Stomach (tissue), 8 donors: ENCODE measurements at regions not wholly inside any gene's neighbourhood (a gene's known extent, or its start where the extent isn't known, plus 50 kb on each side); places are given as distances from the start of the nearest gene placed in this dataset.
"Not testable (repeated sequence)": the region's sequence is repeated elsewhere in the genome, so short reads cannot be mapped to it uniquely, and the experiment has no call there.

Experiments used
- DNase-seq, 2 donors: peaks; one replicate each; pipeline versions ENCODE4 v3.0.0 to v3.0.0-alpha.2; 2013 to 2019
- H3K27ac ChIP-seq, 5 donors: fragments of 200-600 bp in 4 of 5; sonication (generic) in 4 of 5; one replicate each; pipeline ENCODE4 v1.5.1; 2013 to 2019; ENCODE audit warnings: mild to moderate bottlenecking in 1 of 5, moderate library complexity in 1 of 5
- H3K27me3 ChIP-seq, 3 donors: fragments of 200-600 bp; sonication (generic); one replicate each; pipeline ENCODE4 v1.5.1; 2017 to 2019; ENCODE audit warnings: mixed run types in 1 of 3
- H3K36me3 ChIP-seq, 4 donors: fragments of 200-600 bp; sonication (generic); 1 replicate in 3 of 4; 2 replicates in 1 of 4; pipeline ENCODE4 v1.5.1; 2016 to 2019
- H3K4me1 ChIP-seq, 4 donors: fragments of 200-600 bp; sonication (generic); one replicate each; pipeline ENCODE4 v1.5.1; 2016 to 2019
- H3K4me3 ChIP-seq, 4 donors: fragments of 200-600 bp; sonication (generic) in 3 of 4; one replicate each; pipeline ENCODE4 v1.5.1; 2016 to 2019; ENCODE audit warnings: mild to moderate bottlenecking in 1 of 4
- H3K9me3 ChIP-seq, 4 donors: fragments of 200-600 bp; sonication (generic); one replicate each; pipeline ENCODE4 v1.5.1; 2016 to 2019
- EP300 ChIP-seq: sonication (generic); formaldehyde crosslinking; IDR thresholded peaks from one replicate; pipeline ENCODE4 v1.6.1; 2017; ENCODE audit warnings: antibody characterized with exemption
- POLR2A ChIP-seq, 4 donors: fragments of 450-650 bp; IDR thresholded peaks; one replicate each; pipeline ENCODE4 v1.6.1; 2016; ENCODE audit warnings: antibody characterized with exemption in 4 of 4, control low read depth in 2 of 4, mild to moderate bottlenecking in 1 of 4, moderate library complexity in 1 of 4
- POLR2AphosphoS5 ChIP-seq, 3 donors: sonication (generic); formaldehyde crosslinking; IDR thresholded peaks; one replicate each; pipeline ENCODE4 v1.6.1; 2016; ENCODE audit warnings: antibody characterized with exemption in 3 of 3
- WGBS, 5 donors: extraction: QIAGEN DNeasy Blood & Tissue Kit in 3 of 5; methylation state at CpG; one replicate each; pipeline versions ENCODE4 v1.1.5 to v1.1.7; 2013 to 2018; 5-methylcytosine and 5-hydroxymethylcytosine counted together
- intact Hi-C: fragments of 100-400 bp; cut with DNase I; formaldehyde crosslinking; loops from one replicate; pipeline ENCODE4 v1.15.1; 2023; ENCODE audit warnings: low total_unique reads
- TF ChIP-seq, protein P1 (sequence below), 7 experiments: fragments of 450-650 bp in 4 of 7; fragments of 200-600 bp in 3 of 7; sonication (generic) in 3 of 7; IDR thresholded peaks; one replicate each; pipeline ENCODE4 v1.5.1; 2016 to 2019; ENCODE audit warnings: antibody characterized with exemption in 7 of 7, control low read depth in 2 of 7, mild to moderate bottlenecking in 1 of 7
- donor health status: healthy with polysubstance abuse.
- donor health status: Bipolar disorder and iron deficiency.
- donor health status: healthy.

DNA sequence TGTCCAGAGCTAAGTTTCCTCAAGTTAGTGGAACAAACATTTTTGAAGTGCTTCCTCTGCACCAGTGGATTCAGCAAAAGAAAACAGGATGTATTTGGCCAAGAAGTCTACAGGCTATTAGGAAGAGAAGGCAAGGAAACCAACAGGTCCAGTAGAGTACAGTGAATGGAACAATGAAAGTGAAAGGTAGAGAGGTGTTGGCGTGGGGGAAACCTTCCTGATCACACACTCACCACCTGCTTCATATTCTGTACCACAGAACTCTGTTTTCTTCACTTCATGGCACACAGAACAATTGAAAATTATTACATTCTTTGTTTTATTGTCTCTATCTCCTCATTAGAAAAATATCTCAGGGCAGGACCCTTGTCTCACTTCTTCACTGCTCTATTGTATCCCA is 417.4 kb upstream of the FMR1 start:
- 23 to 75% (median 38%) methylated on average over 1 of the region's 1 CpG for WGBS, 5 donors
- TF ChIP-seq, protein P1, sequence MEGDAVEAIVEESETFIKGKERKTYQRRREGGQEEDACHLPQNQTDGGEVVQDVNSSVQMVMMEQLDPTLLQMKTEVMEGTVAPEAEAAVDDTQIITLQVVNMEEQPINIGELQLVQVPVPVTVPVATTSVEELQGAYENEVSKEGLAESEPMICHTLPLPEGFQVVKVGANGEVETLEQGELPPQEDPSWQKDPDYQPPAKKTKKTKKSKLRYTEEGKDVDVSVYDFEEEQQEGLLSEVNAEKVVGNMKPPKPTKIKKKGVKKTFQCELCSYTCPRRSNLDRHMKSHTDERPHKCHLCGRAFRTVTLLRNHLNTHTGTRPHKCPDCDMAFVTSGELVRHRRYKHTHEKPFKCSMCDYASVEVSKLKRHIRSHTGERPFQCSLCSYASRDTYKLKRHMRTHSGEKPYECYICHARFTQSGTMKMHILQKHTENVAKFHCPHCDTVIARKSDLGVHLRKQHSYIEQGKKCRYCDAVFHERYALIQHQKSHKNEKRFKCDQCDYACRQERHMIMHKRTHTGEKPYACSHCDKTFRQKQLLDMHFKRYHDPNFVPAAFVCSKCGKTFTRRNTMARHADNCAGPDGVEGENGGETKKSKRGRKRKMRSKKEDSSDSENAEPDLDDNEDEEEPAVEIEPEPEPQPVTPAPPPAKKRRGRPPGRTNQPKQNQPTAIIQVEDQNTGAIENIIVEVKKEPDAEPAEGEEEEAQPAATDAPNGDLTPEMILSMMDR (IDR thresholded peaks at IDR 0.05), result no peak
- TF ChIP-seq POLR2AphosphoS5 (IDR thresholded peaks at IDR 0.05) (no peak), EP300 (no peak), POLR2A (IDR thresholded peaks at IDR 0.05) (no peak)
- no peak overlapping the region for H3K4me3 ChIP-seq
- no peak for DNase-seq
- H3K27me3 ChIP-seq, result no peaks in the 10 kb centered on the region
- no peak overlapping the region for H3K27ac ChIP-seq
- intact Hi-C loops, result no loop called here
- no peaks in the 10 kb centered on the region for H3K36me3 ChIP-seq
- H3K4me1 ChIP-seq, result no peaks in the 10 kb centered on the region
- no peaks in the 10 kb centered on the region for H3K9me3 ChIP-seq

DNA sequence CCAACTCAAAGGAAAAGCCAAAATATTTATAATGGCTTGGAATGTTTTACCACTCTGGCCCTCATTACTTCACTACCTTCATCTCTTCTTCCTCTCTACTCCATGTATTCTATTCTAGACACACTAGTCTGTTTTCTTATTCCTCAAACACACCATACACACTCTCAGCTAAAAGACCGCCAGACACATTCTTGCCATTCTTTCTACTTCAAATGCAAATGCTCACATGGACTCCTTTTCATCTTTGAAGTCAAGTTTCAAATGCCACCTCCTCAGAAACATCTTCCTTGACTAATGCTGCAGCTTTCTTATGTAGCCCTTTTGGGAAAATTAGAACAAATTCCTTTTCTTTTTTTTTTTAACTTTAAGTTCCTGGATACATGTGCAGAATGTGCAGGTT is 412.9 kb upstream of the FMR1 start:
- no peak for DNase-seq
- whole genome bisulfite sequencing, 5 donors, result 38 to 90% (median 57%) methylated on average over 1 of the region's 1 CpG
- H3K27me3 ChIP-seq, result no peaks in the 10 kb centered on the region
- intact Hi-C loops, result no loop called here
- TF ChIP-seq POLR2A (IDR thresholded peaks at IDR 0.05) (no peak), POLR2AphosphoS5 (IDR thresholded peaks at IDR 0.05) (no peak), EP300 (no peak)
- TF ChIP-seq, protein P1 (IDR thresholded peaks at IDR 0.05), result no peak
- no peak overlapping the region for H3K27ac ChIP-seq
- no peaks in the 10 kb centered on the region for H3K4me1 ChIP-seq
- H3K9me3 ChIP-seq, result no peaks in the 10 kb centered on the region
- no peak overlapping the region for H3K4me3 ChIP-seq
- H3K36me3 ChIP-seq, result no peaks in the 10 kb centered on the region

DNA sequence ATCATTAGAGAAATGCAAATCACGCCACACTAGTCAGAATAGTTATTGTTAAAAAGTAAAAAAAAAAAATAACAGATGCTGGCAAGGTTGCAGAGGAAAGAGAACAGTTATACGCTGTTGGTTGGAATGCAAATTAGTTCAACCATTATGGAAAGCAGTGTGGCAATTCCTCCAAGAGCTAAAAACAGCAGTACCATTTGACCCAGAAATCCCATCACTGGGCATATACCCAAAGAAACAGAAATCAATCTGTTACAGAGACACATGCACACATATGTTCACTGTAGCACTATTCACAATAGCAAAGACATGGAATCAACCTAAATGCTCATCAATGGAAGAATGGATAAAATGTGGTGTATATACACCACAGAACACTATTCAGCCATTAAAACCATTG is 388.7 kb upstream of the FMR1 start:
- Histone ChIP-seq H3K36me3 (no peaks in the 10 kb centered on the region), H3K4me1 (no peaks in the 10 kb centered on the region), H3K27ac (no peak overlapping the region), H3K4me3 (no peak overlapping the region), H3K9me3 (no peaks in the 10 kb centered on the region), H3K27me3 (no peaks in the 10 kb centered on the region)
- 65 to 100% (median 86%) methylated on average over 2 of the region's 2 CpGs for WGBS, 5 donors
- TF ChIP-seq POLR2AphosphoS5 (IDR thresholded peaks at IDR 0.05) (no peak), POLR2A (IDR thresholded peaks at IDR 0.05) (no peak), EP300 (no peak)
- TF ChIP-seq, protein P1 (IDR thresholded peaks at IDR 0.05), result no peak
- intact Hi-C loops, result no loop called here
- no peak for DNase-seq

DNA sequence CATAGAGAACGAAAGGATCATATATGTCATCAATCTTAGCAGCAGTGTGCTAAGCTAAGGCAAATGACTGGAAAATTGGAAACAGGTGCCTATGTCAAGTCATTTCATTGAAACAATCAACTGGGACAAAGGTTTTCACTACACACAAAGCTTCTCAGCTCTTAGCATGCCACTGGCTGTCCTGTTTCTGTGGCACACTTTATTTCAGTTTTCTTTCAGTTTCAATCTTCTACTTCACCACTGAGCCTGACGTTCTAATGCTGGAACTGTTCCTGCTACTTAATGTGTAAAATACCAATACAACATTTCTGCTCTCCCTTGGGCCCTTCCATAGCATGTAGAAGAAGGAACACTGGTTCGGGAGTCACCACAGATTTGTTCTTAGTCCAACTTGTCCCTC is 378.3 kb upstream of the FMR1 start:
- no peaks in the 10 kb centered on the region for H3K9me3 ChIP-seq
- intact Hi-C loops, result no loop called here
- H3K27ac ChIP-seq, result no peak overlapping the region
- no peak for DNase-seq
- no peaks in the 10 kb centered on the region for H3K4me1 ChIP-seq
- H3K4me3 ChIP-seq, result no peak overlapping the region
- no peaks in the 10 kb centered on the region for H3K36me3 ChIP-seq
- WGBS, 5 donors, result 53 to 81% (median 77%) methylated on average over 3 of the region's 3 CpGs
- TF ChIP-seq, protein P1 (IDR thresholded peaks at IDR 0.05), result no peak
- no peak for TF ChIP-seq POLR2A (IDR thresholded peaks at IDR 0.05)
- no peaks in the 10 kb centered on the region for H3K27me3 ChIP-seq

DNA sequence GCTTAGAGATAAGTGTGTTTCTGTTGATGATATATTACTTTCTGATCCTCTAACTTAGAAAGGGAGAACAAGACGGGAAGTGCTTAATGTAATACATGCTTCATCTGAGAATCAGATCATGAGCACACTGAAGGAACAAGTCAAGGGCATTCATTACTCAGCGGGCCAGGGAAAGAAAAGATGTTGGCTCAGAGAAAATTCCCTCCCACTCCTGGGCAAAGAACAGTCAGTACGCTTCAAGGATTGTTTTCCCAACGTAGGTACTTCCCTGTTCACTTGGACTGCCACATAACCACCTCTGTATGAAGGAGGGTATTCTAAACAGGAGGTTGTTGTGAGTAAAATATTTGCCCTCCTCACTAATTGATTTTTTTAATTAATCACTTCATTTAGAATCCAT is 374.5 kb upstream of the FMR1 start:
- Histone ChIP-seq H3K27ac (no peak overlapping the region), H3K4me3 (no peak overlapping the region), H3K4me1 (no peaks in the 10 kb centered on the region), H3K9me3 (no peaks in the 10 kb centered on the region), H3K36me3 (no peaks in the 10 kb centered on the region), H3K27me3 (no peaks in the 10 kb centered on the region)
- TF ChIP-seq POLR2A (IDR thresholded peaks at IDR 0.05) (no peak), EP300 (no peak), POLR2AphosphoS5 (IDR thresholded peaks at IDR 0.05) (no peak)
- TF ChIP-seq, protein P1 (IDR thresholded peaks at IDR 0.05), result no peak
- 42 to 63% (median 56%) methylated on average over 4 of the region's 4 CpGs for WGBS, 5 donors
- no peak for DNase-seq
- intact Hi-C loops, result no loop called here

DNA sequence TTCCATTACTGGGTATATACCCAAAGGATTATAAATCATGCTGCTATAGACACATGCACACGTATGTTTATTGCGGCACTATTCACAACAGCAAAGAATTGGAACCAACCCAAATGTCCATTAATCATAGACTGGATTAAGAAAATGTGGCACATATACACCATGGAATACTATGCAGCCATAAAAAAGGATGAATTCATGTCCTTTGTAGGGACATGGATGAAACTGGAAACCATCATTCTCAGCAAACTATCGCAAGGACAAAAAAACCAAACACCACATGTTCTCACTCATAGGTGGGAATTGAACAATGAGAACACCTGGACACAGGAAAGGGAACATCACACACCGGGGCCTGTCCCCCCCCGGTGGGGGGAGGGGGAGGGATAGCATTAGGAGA is 363.7 kb upstream of the FMR1 start:
- H3K36me3 ChIP-seq, H3K4me1 ChIP-seq, H3K27me3 ChIP-seq, H3K4me3 ChIP-seq, DNase-seq, H3K27ac ChIP-seq, H3K9me3 ChIP-seq, intact Hi-C loops: not testable (repeated sequence)
- WGBS, 5 donors, result 75 to 90% (median 83%) methylated on average over 4 to 5 of the region's 5 CpGs
